ENCODE measurements at regions not wholly inside any gene's neighbourhood (a gene's known extent, or its start where the extent isn't known, plus 50 kb on each side); places are given as distances from the start of the nearest gene placed in this dataset.
"Not testable (repeated sequence)": the region's sequence is repeated elsewhere in the genome, so short reads cannot be mapped to it uniquely, and the experiment has no call there.

GRCh38 chr7:42720991-42721796 is 190.7 kb downstream of the C7orf25 start:
- no peak for DNase-seq

DNA sequence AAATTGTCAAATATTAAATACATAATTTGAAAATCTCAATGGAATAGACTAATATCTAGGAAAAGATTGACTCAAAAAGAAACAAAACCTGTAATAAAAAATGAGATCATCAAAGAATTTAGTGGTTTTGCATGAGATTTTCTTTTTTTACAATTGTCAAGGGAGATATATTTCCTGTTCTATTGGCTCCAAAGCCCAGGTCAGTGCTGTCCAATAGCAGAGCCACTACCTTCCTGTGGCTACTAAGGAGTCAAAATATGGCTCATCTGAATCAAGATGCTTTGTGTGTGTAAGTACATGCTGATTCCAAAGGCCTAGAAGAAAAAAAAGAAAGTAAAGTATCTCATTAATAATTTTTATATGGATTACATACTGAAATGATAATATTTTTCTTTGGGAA is 191.9 kb downstream of the C7orf25 start:
- DNase-seq = no peak

DNA sequence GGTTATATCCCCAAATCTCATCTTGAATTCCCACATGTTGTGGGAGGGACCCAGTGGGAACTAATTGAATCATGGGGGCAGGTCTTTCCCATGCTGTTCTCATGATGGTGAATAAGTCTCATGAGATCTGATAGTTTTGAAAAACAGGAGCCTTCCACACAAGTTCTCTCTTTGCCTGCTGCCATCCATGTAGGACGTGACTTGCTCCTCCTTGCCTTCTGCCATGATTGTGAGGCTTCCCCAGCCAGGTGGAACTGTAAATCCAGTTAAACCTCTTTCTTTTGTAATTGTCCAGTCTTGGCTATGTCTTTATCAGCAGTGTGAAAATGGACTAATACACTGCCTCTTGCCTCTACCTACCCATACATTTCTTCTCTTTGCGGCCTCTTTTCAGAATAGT is 193.4 kb downstream of the C7orf25 start:
- not testable (repeated sequence) for DNase-seq

DNA sequence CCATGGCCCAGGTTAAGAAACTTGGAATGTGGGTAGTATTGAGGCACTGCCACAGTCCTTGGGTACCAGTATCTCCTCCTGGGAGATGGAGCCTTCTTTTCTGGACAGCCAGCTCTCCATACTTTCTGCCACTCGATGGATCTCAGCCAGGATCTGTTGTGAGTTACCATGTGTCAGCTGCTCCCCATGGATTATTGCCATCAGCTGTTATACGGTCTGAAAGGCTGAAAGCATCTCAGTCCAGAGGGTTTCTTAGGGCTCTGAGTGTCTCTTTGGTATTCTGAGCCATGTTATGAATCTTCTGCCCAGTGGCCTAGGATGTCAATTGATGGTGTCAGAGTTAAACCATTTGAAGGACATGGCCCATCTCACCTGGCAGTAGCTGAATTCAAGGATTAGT is 197.5 kb downstream of the C7orf25 start:
- no peak for DNase-seq

GRCh38 chr7:42709284-42709683 is 202.6 kb downstream of the C7orf25 start:
- DNase-seq = no peak

DNA sequence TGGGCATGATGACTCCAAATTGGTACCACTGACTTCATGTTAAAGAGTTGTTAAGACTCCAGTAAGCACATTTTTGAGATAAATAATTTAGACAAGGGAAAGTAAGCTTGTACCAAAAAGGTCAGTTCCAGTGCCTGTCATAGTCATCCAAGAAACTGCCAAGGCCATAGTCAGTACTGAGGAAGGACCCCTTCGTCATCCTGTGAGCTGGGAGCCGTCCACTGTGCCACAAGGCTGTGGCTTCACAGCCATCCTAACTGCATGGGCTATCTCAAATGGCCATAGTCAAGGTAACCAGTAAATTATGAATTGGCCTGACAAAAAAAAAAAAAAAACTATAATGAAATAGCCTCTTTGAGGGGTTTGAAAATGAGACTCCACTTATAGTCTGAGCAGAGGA is 207.2 kb downstream of the C7orf25 start:
- no peak for DNase-seq

GRCh38 chr7:42702647-42703046 is 209.2 kb downstream of the C7orf25 start:
- no peak for DNase-seq

GRCh38 chr7:42700406-42701327 is 211.2 kb downstream of the C7orf25 start:
- no peak for DNase-seq

DNA sequence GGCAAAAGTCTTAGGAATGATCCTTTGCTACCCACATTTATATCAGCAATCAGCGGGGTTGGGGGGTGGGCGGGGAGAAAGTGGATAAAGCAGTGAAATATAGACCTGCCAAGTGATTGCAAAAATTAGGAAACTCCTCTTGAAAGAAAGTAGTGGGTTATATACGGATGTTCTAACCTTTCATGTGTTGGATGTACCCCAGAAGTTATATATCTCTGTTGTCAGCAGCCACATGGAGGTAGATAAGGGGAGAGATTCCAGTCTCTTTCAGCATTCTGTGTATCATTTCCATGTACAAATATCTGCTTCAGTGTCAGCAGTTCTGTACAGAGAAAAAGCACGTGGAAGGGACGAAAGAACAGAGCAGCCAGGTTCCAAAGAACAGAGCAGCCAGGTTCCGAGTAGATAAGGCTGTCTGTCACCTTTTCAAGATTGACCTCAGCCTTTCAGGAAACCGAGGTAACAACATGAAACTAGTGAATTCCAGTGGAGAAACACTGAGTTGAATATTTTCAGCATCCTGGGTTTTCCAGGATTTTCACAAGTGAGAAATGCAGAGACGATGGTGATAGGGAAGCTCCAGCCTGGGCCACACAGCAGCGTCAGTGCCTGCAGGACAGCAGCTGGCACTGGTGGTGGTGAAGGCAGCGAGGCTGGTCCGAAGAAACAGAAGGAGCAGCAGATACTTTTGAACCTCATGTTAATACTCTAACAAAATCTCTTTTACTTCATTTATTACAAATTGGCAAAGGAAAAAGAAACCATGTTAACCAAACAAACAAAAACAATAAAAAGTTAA is 212.3 kb downstream of the C7orf25 start:
- DNase-seq = no peak

DNA sequence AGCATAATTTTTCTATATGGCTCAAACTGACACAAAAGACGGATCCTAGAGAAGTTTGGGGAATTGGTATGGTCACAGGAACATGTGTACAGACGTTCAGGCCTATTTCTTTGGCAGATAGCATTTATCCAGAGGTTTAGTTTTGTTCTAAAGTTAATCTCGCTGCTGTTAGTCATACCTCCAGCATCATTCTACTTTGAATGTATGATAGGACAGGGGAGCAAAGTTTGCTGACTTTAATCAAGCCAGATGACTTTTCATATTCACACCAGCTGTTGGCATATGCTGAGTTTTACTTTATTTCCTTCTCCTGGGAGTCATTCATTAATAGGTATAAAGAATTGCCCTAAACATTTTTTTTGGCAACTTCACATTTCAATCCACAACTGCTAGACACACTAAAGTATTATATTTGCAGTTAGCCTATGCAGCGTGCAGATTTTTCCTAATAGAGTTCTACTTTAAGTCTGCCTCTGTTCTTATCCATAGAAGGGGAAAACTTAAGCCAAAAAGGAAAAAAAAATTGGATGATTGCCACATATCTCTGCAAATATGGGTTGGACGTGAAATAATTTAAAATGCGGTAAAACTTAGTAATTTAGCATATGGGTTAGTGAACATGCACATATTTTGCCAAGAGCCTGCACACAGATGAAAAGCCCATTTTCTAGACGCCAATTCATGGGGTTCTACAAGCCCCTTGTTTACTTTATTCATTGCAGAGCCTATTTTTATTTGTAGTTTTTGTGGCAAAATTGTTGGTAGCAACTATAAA is 213.1 kb downstream of the C7orf25 start:
- no peak for DNase-seq

DNA sequence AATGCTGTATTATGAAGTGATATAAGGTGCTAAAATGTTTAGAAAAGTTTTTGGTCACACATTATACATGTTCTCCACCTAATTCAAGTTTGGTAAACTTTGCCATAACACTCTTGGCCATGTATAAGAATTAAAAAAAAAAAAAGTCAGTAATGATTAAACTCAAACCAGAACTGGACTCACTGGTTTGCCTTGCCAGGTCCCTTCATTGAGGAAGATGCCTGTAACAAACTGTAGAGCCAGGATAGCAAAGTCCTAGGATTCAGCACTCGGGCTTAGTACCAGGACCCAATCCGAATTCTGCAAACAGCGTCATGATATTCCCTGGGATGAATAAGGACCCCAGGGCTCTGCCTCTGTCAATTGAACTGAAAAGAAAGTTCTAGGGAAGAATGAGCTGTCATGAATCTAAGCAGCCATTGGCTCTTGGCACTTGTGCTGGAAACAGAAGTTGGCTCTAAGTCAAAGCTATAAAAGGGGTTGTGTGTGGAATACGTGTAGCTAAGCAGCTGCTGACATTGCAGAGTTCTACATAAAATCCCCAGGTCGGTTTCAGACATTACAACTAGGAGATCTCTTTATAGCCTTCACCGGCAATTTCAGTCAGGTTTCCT is 216.9 kb downstream of the C7orf25 start:
- DNase-seq = no peak

DNA sequence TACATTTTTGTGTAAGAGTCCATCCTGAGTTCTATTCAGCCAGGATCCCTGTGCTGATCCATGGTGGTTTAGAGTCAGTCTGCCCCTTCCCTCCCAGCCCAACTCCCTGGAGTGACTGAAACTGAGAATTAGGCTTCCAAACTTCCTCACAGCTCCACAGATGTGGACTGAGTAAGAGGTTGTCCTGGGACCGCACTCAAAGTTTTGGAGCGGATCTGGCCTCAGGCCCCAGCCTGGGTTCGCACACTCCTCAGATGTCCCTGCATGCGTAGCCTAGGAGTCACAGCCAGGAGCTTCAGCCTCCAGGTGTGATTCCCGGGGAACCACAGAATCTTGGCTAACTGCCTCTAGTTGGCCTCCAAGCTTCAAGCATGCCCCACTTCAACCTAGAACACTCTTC is 218.1 kb downstream of the C7orf25 start:
- DNase-seq = no peak

GRCh38 chr7:42692621-42693020 is 219.2 kb downstream of the C7orf25 start:
- no peak for DNase-seq

DNA sequence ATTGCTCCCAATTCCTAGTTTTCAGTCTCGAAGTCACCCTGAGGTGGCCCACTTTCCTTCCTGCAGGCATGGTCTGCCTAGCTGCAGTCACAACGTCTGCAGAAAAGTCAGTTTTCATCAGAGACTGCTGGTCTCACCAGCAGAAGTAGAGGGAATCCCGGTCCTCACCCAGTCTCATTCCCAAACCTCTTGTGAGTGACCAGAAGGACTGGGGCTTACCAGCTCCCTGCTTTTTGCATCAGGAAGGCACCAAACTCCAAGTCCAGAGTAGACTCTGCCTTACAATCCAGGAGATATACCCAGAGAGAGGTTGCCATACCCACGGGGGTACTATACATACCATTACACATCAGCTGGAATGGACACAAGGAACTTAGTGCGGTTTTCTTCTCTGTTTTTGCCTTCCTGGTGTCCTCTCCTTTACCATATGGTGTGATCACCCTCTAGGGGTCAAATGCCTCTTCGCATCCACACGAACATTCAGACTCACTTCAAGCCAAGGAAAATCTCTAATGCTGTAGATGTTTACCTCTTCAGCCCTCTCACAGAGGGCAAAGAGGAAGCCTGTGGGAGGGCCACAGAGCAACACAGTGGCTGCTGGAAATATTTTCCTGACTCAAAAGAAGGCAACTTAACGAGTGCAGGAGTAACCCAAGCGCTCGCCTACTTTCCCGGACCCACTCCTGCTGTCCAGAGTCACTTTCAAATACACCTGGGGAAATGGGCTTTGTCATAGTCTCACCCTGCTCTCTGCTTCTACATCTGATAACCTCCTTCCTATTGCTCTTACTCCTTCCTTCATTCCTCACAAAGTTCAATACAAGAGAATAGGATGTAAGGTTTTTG is 220.9 kb downstream of the C7orf25 start:
- no peak for DNase-seq

GRCh38 chr7:42689626-42690025 is 222.2 kb downstream of the C7orf25 start:
- no peak for DNase-seq

GRCh38 chr7:42688056-42688371 is 223.9 kb downstream of the C7orf25 start:
- DNase-seq = no peak

- DNase-seq = no peak
Observed at GRCh38 chr7:42687211-42688055, 224.4 kb downstream of the C7orf25 start.

DNA sequence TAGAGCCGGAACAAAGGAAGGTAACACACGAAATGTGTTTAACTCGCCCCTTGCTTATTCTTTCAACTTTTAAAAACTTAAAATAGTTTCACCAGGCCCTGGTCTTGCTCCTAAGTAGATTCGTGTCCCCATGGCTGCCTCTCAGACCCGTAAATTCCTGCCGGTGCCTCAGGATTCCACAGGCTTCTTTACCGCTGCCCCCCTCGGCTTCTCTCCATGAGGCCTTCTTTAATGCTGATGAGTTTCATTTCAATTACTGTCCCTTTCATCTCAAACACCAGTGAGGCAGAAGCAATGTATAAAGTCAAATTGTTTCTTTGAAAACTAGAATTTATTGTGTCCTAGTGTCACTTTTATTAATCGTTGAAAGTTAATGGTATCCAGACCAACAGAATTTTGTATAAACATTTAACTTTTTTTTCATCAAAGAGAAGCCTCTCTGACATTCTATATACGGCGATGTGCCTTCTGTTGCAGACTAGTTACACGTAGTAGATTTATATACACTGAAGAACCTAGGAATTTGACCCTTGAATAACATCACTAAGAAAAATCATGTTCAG is 225.2 kb downstream of the C7orf25 start:
- no peak for DNase-seq

GRCh38 chr7:42685911-42686310 is 226.0 kb downstream of the C7orf25 start:
- no peak for DNase-seq
